SK-N-SH treated with all-trans-retinoic acid at 6 μM for 48 hours (cell line): ENCODE measurements at regions not wholly inside any gene's neighbourhood (a gene's known extent, or its start where the extent isn't known, plus 50 kb on each side); places are given as distances from the start of the nearest gene placed in this dataset.

Source experiments
- ATAC-seq: fragments of 200-7000 bp; cut with Tn5 transposase; 3 replicates; pipeline ENCODE4 v1.9.1; 2020; ENCODE audit warnings: mild to moderate bottlenecking, moderate library complexity
- BACH2 ChIP-seq: fragments of 250-450 bp; sonication (Bioruptor Pico); IDR thresholded peaks from 2 replicates; pipeline ENCODE4 v1.9.0; 2021; ENCODE audit warnings: mild to moderate bottlenecking, borderline replicate concordance
- CSDC2 ChIP-seq: fragments of 250-450 bp; sonication (Bioruptor Pico); IDR thresholded peaks from 2 replicates; pipeline ENCODE4 v1.5.0; 2020; ENCODE audit warnings: mild to moderate bottlenecking, moderate library complexity
- ESRRG ChIP-seq: fragments of 250-450 bp; sonication (Bioruptor Pico); IDR thresholded peaks from 2 replicates; pipeline ENCODE4 v1.6.1; 2021; ENCODE audit warnings: mild to moderate bottlenecking
- GLIS3 ChIP-seq: fragments of 250-450 bp; sonication (Bioruptor Pico); IDR thresholded peaks from 2 replicates; pipeline ENCODE4 v1.5.0; 2020; ENCODE audit warnings: mild to moderate bottlenecking, moderate library complexity
- ISL1 ChIP-seq: fragments of 250-450 bp; sonication (Bioruptor Pico); IDR thresholded peaks from 2 replicates; pipeline ENCODE4 v2.1.2; 2022; ENCODE audit warnings: mild to moderate bottlenecking, moderate library complexity
- PPARA ChIP-seq: fragments of 250-450 bp; sonication (Bioruptor Pico); IDR thresholded peaks from 2 replicates; pipeline ENCODE4 v1.5.0; 2020; ENCODE audit warnings: mild to moderate bottlenecking, borderline replicate concordance
- RARB ChIP-seq: fragments of 250-450 bp; sonication (Bioruptor Pico); IDR thresholded peaks from 2 replicates; pipeline ENCODE4 v1.8.0; 2021; ENCODE audit warnings: mild to moderate bottlenecking, moderate library complexity
- SNAI2 ChIP-seq: fragments of 250-450 bp; sonication (Bioruptor Pico); IDR thresholded peaks from 2 replicates; pipeline ENCODE4 v1.5.0; 2020; ENCODE audit warnings: mild to moderate bottlenecking, moderate library complexity
- TCF4 ChIP-seq: fragments of 250-450 bp; sonication (Bioruptor Pico); IDR thresholded peaks from 2 replicates; pipeline ENCODE4 v1.8.0; 2021; ENCODE audit warnings: mild to moderate bottlenecking, moderate library complexity, borderline replicate concordance
- TOX ChIP-seq: fragments of 250-450 bp; sonication (Bioruptor Pico); IDR thresholded peaks from 2 replicates; pipeline ENCODE4 v1.8.0; 2021; ENCODE audit warnings: mild to moderate bottlenecking, moderate library complexity, borderline replicate concordance
- ZC3H10 ChIP-seq: fragments of 250-450 bp; sonication (Bioruptor Pico); IDR thresholded peaks from 2 replicates; pipeline ENCODE4 v1.5.1; 2021; ENCODE audit warnings: mild to moderate bottlenecking, moderate library complexity
- ZFP3 ChIP-seq: fragments of 250-450 bp; sonication (Bioruptor Pico); IDR thresholded peaks from 2 replicates; pipeline ENCODE4 v1.5.0; 2020; ENCODE audit warnings: mild to moderate bottlenecking, moderate library complexity
- ZFP30 ChIP-seq: fragments of 450-650 bp; formaldehyde crosslinking; IDR thresholded peaks from 2 replicates; pipeline ENCODE4 v1.5.0; 2022; ENCODE audit warnings: mild to moderate bottlenecking, moderate library complexity
- ZNF70 ChIP-seq: fragments of 450-650 bp; formaldehyde crosslinking; IDR thresholded peaks from 2 replicates; pipeline ENCODE4 v1.5.0; 2020; ENCODE audit warnings: mild to moderate bottlenecking, moderate library complexity
- ZNF8 ChIP-seq: fragments of 450-650 bp; formaldehyde crosslinking; IDR thresholded peaks from 2 replicates; pipeline ENCODE4 v1.5.0; 2020; ENCODE audit warnings: mild to moderate bottlenecking, moderate library complexity
- TF ChIP-seq, protein P1 (sequence below): fragments of 250-450 bp; sonication (Bioruptor Pico); IDR thresholded peaks from 2 replicates; pipeline ENCODE4 v1.5.1; 2020; ENCODE audit warnings: low read depth, mild to moderate bottlenecking, moderate library complexity
- TF ChIP-seq, protein P2 (sequence below): fragments of 250-450 bp; sonication (Bioruptor Pico); IDR thresholded peaks from 2 replicates; pipeline ENCODE4 v1.8.0; 2021; ENCODE audit warnings: low read depth, mild to moderate bottlenecking, moderate library complexity, borderline replicate concordance
- TF ChIP-seq, protein P3 (sequence below): fragments of 250-450 bp; sonication (Bioruptor Pico); IDR thresholded peaks from 2 replicates; pipeline ENCODE4 v1.5.0; 2020; ENCODE audit warnings: mild to moderate bottlenecking, moderate library complexity
- TF ChIP-seq, protein P4 (sequence below): fragments of 250-450 bp; sonication (Bioruptor Pico); IDR thresholded peaks from 2 replicates; pipeline ENCODE4 v1.8.0; 2020; ENCODE audit warnings: mild to moderate bottlenecking, moderate library complexity, borderline replicate concordance
- TF ChIP-seq, protein P5 (sequence below): fragments of 250-450 bp; sonication (Bioruptor Pico); IDR thresholded peaks from 2 replicates; pipeline ENCODE4 v1.5.1; 2021; ENCODE audit warnings: mild to moderate bottlenecking, moderate library complexity

DNA sequence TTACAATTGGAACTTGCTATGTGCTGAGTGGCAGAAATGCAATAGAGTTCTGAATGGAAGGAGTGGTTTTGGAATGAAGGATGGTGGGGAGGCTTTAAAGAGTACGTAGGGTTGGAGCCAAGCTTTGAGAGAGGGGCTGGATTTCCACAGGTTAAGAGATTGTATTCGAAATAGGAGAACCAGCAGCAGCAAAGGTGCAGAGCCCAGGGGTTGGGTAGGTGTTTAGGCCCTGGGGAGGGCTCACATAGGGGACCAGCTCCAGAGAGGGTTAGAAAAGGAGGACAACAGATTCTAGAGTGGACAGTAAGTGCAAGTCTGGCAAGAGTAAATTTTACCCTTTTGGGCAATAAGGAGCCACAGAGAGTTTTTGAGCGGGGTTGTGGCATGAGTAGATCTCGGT, 297.2 kb downstream of the RPS24 start:
- no peak for ATAC-seq

DNA sequence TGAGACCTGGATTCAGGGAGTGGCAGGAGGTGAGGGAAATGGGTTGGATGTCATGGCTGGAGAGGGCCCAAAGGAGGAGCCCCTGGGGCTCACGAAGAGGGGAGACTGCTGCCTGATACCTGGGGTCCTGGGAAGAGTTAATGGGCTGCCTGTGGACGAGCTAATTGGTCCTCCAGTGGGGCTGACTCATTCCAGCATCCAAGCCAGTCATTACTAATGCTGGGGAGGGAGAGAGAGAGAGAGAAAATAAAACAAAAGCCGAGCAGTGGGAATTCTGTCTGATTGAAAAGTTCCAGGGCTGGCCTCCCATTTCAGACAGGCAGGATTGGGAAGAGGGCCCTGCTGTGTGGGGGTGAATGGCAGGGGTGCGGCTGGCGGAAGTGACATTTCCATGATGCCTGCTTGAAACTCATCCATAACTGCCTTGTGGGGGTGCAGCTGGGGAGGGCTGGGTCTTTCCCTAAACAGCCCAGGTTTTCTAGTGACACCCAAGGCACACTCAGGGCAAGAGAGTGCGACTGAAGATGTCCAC, 297.8 kb downstream of the RPS24 start:
- ATAC-seq: peak; percentile 24
- TF ChIP-seq, protein P1, sequence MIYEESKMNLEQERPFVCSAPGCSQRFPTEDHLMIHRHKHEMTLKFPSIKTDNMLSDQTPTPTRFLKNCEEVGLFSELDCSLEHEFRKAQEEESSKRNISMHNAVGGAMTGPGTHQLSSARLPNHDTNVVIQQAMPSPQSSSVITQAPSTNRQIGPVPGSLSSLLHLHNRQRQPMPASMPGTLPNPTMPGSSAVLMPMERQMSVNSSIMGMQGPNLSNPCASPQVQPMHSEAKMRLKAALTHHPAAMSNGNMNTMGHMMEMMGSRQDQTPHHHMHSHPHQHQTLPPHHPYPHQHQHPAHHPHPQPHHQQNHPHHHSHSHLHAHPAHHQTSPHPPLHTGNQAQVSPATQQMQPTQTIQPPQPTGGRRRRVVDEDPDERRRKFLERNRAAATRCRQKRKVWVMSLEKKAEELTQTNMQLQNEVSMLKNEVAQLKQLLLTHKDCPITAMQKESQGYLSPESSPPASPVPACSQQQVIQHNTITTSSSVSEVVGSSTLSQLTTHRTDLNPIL (CRISPR knock-in tag): no peak
- TF ChIP-seq ESRRG (CRISPR knock-in tag): no peak
- TF ChIP-seq, protein P2, sequence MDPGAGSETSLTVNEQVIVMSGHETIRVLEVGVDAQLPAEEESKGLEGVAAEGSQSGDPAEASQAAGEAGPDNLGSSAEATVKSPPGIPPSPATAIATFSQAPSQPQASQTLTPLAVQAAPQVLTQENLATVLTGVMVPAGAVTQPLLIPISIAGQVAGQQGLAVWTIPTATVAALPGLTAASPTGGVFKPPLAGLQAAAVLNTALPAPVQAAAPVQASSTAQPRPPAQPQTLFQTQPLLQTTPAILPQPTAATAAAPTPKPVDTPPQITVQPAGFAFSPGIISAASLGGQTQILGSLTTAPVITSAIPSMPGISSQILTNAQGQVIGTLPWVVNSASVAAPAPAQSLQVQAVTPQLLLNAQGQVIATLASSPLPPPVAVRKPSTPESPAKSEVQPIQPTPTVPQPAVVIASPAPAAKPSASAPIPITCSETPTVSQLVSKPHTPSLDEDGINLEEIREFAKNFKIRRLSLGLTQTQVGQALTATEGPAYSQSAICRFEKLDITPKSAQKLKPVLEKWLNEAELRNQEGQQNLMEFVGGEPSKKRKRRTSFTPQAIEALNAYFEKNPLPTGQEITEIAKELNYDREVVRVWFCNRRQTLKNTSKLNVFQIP (CRISPR knock-in tag): no peak

More for the DNA sequence above, 297.2 kb downstream of the RPS24 start:
- TF ChIP-seq RARB (CRISPR knock-in tag): no peak
- TF ChIP-seq, protein P3, sequence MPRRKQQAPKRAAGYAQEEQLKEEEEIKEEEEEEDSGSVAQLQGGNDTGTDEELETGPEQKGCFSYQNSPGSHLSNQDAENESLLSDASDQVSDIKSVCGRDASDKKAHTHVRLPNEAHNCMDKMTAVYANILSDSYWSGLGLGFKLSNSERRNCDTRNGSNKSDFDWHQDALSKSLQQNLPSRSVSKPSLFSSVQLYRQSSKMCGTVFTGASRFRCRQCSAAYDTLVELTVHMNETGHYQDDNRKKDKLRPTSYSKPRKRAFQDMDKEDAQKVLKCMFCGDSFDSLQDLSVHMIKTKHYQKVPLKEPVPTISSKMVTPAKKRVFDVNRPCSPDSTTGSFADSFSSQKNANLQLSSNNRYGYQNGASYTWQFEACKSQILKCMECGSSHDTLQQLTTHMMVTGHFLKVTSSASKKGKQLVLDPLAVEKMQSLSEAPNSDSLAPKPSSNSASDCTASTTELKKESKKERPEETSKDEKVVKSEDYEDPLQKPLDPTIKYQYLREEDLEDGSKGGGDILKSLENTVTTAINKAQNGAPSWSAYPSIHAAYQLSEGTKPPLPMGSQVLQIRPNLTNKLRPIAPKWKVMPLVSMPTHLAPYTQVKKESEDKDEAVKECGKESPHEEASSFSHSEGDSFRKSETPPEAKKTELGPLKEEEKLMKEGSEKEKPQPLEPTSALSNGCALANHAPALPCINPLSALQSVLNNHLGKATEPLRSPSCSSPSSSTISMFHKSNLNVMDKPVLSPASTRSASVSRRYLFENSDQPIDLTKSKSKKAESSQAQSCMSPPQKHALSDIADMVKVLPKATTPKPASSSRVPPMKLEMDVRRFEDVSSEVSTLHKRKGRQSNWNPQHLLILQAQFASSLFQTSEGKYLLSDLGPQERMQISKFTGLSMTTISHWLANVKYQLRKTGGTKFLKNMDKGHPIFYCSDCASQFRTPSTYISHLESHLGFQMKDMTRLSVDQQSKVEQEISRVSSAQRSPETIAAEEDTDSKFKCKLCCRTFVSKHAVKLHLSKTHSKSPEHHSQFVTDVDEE: no peak
- TF ChIP-seq ISL1 (CRISPR knock-in tag): no peak
- TF ChIP-seq ZNF8 (CRISPR knock-in tag): no peak
- no peak for TF ChIP-seq ESRRG (CRISPR knock-in tag)
- no peak for TF ChIP-seq TOX (CRISPR knock-in tag)
- TF ChIP-seq TCF4: no peak
- no peak for TF ChIP-seq PPARA (CRISPR knock-in tag)
- TF ChIP-seq, protein P4, sequence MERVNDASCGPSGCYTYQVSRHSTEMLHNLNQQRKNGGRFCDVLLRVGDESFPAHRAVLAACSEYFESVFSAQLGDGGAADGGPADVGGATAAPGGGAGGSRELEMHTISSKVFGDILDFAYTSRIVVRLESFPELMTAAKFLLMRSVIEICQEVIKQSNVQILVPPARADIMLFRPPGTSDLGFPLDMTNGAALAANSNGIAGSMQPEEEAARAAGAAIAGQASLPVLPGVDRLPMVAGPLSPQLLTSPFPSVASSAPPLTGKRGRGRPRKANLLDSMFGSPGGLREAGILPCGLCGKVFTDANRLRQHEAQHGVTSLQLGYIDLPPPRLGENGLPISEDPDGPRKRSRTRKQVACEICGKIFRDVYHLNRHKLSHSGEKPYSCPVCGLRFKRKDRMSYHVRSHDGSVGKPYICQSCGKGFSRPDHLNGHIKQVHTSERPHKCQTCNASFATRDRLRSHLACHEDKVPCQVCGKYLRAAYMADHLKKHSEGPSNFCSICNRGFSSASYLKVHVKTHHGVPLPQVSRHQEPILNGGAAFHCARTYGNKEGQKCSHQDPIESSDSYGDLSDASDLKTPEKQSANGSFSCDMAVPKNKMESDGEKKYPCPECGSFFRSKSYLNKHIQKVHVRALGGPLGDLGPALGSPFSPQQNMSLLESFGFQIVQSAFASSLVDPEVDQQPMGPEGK (CRISPR knock-in tag): no peak
- TF ChIP-seq CSDC2 (CRISPR knock-in tag): no peak
- TF ChIP-seq BACH2 (CRISPR knock-in tag): no peak
- TF ChIP-seq, protein P1 (CRISPR knock-in tag): no peak
- no peak for TF ChIP-seq ZFP3
- no peak for TF ChIP-seq ZC3H10
- no peak for TF ChIP-seq SNAI2 (CRISPR knock-in tag)
- TF ChIP-seq GLIS3: no peak

DNA sequence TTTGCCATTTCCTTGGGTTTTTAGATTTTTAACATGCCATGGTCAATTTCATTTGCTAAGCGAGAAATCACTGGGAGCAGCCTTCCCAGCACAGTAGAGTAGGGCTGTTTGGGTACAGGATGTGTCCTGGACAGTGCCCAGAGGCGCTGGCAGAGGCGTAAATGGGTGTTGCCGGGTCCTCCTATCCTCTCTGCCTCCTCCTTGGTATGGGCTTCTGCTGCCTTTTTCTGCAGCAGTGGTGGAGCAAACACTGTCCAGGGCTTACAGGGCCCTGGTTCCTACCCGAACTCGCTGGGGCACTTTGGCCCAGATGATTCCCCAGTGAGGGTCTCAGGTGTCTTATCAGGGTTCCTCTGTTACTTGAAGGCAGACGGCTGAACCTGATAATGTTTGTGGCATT, 298.3 kb downstream of the RPS24 start:
- 0 out of 3 replicates have a peak, but pooled peaks have one; percentile 8 for ATAC-seq
- TF ChIP-seq, protein P3: no peak
- TF ChIP-seq RARB (CRISPR knock-in tag) (no peak), CSDC2 (CRISPR knock-in tag) (no peak), ISL1 (CRISPR knock-in tag) (no peak), ZFP3 (no peak), TCF4 (no peak), ZFP30 (CRISPR knock-in tag) (no peak), ZNF70 (CRISPR knock-in tag) (no peak), ZC3H10 (no peak), BACH2 (CRISPR knock-in tag) (no peak)
- TF ChIP-seq, protein P5, sequence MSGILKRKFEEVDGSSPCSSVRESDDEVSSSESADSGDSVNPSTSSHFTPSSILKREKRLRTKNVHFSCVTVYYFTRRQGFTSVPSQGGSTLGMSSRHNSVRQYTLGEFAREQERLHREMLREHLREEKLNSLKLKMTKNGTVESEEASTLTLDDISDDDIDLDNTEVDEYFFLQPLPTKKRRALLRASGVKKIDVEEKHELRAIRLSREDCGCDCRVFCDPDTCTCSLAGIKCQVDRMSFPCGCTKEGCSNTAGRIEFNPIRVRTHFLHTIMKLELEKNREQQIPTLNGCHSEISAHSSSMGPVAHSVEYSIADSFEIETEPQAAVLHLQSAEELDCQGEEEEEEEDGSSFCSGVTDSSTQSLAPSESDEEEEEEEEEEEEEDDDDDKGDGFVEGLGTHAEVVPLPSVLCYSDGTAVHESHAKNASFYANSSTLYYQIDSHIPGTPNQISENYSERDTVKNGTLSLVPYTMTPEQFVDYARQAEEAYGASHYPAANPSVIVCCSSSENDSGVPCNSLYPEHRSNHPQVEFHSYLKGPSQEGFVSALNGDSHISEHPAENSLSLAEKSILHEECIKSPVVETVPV (CRISPR knock-in tag): no peak
- TF ChIP-seq, protein P1 (CRISPR knock-in tag): no peak
- TF ChIP-seq, protein P4 (CRISPR knock-in tag): no peak
